BE2C (cell line): ENCODE measurements at regions not wholly inside any gene's neighbourhood (a gene's known extent, or its start where the extent isn't known, plus 50 kb on each side); places are given as distances from the start of the nearest gene placed in this dataset.
"Not testable (repeated sequence)": the region's sequence is repeated elsewhere in the genome, so short reads cannot be mapped to it uniquely, and the experiment has no call there.

Source experiments
- DNase-seq: peaks from one replicate; pipeline ENCODE4 v3.0.0-alpha.2; 2020
- H3K27me3 ChIP-seq: fragments of 250-450 bp; sonication (Bioruptor Pico); 2 replicates; pipeline ENCODE4 v1.5.1; 2020; ENCODE audit warnings: mild to moderate bottlenecking
- H3K36me3 ChIP-seq: fragments of 250-450 bp; sonication (Bioruptor Pico); 2 replicates; pipeline ENCODE4 v1.5.1; 2020; ENCODE audit warnings: mild to moderate bottlenecking
- H3K4me1 ChIP-seq: fragments of 250-450 bp; sonication (Bioruptor Pico); 2 replicates; pipeline ENCODE4 v1.5.1; 2020
- H3K4me3 ChIP-seq: 2 replicates; pipeline ENCODE4 v1.5.1; 2011; ENCODE audit warnings: low read depth, low read length
- H3K9me3 ChIP-seq: fragments of 250-450 bp; sonication (Bioruptor Pico); 2 replicates; pipeline ENCODE4 v1.5.1; 2020
- TF ChIP-seq, protein P1 (sequence below): IDR thresholded peaks from 2 replicates; pipeline ENCODE4 v1.5.1; 2012; ENCODE audit warnings: mild to moderate bottlenecking, low read depth, low read length

DNA sequence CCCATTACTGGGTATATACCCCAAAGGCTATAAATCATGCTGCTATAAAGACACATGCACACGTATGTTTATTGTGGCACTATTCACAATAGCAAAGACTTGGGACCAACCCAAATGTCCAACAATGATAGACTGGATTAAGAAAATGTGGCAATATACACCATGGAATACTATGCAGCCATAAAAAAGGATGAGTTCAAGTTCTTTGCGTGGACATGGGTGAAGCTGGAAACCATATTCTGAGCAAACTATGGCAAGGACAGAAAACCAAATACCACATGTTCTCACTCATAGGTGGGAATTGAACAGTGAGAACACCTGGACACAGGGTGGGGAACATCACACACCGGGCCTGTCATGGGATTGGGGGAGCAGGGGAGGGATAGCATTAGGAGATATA lies 54.4 kb upstream of the MUCL1 start:
- not testable (repeated sequence) for H3K36me3 ChIP-seq, DNase-seq, H3K4me3 ChIP-seq, H3K9me3 ChIP-seq, H3K4me1 ChIP-seq, H3K27me3 ChIP-seq

DNA sequence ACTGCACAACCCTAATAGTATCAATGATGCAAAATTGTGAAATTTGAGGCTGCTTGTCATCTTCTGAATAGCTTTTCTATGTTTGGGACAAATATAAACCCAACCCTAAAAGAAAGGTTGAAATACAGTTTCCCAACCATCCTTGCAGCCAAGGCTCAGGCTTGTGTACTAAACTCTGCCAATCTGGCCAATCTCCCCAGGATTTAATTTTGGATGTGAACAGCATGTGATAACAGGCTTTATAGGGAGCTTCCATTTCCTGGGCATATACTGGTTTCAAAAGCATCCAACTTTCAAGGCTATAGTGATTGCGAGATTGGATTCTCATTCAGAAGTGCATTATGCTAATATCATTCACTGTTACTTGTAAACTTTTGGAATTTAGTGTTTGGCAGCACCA lies 55.7 kb upstream of the MUCL1 start:
- no peak for DNase-seq
- Histone ChIP-seq H3K4me1 (no peaks in the 10 kb centered on the region), H3K36me3 (no peaks in the 10 kb centered on the region), H3K27me3 (no peaks in the 10 kb centered on the region), H3K9me3 (no peaks in the 10 kb centered on the region), H3K4me3 (no peak overlapping the region)
- TF ChIP-seq, protein P1, sequence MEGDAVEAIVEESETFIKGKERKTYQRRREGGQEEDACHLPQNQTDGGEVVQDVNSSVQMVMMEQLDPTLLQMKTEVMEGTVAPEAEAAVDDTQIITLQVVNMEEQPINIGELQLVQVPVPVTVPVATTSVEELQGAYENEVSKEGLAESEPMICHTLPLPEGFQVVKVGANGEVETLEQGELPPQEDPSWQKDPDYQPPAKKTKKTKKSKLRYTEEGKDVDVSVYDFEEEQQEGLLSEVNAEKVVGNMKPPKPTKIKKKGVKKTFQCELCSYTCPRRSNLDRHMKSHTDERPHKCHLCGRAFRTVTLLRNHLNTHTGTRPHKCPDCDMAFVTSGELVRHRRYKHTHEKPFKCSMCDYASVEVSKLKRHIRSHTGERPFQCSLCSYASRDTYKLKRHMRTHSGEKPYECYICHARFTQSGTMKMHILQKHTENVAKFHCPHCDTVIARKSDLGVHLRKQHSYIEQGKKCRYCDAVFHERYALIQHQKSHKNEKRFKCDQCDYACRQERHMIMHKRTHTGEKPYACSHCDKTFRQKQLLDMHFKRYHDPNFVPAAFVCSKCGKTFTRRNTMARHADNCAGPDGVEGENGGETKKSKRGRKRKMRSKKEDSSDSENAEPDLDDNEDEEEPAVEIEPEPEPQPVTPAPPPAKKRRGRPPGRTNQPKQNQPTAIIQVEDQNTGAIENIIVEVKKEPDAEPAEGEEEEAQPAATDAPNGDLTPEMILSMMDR = no peak

DNA sequence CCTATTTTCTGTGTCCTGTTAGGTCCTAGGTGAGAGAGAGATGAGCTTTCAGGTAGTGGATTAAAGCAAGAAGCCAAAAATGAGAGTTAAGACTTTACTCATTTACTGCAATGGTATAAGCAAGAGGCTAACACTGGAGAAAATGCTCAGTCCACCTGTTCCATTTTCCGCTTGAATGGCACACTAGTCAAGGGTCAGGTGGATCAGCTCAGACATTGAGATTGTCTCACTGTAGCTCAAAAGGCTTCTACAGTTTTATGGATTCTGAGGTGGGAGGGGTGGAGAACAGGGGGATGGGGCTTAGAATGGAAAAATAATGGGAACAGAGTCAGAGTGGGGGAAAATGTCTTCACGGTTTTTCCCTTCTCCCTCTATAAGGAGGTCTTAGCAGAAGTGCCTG lies 57.3 kb upstream of the MUCL1 start:
- no peak overlapping the region for H3K4me3 ChIP-seq
- no peaks in the 10 kb centered on the region for H3K9me3 ChIP-seq
- no peaks in the 10 kb centered on the region for H3K4me1 ChIP-seq
- H3K36me3 ChIP-seq = no peaks in the 10 kb centered on the region
- DNase-seq = no peak
- no peaks in the 10 kb centered on the region for H3K27me3 ChIP-seq
- TF ChIP-seq, protein P1 = no peak

DNA sequence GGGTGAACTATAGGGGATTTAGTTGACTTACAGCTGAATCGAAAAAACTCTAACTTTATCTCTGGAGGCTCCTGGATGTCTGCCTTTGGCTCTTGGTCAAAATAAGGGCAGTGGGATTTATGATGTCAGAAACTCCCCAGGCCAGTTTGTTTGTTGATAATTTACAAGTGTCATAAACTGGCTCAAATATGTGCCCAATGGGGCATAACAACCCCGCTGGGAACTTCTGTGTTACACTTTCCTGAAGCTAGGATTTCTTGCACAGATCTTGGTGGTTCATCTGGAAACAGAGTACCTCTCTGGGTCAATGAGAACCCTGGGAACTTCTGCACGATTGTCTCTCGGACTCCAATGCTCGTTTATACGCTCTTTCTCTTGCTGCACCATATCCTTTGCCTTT lies 58.7 kb upstream of the MUCL1 start:
- H3K4me3 ChIP-seq = no peak overlapping the region
- no peaks in the 10 kb centered on the region for H3K27me3 ChIP-seq
- TF ChIP-seq, protein P1 = no peak
- H3K9me3 ChIP-seq = no peaks in the 10 kb centered on the region
- H3K36me3 ChIP-seq = no peaks in the 10 kb centered on the region
- no peak for DNase-seq
- H3K4me1 ChIP-seq = no peaks in the 10 kb centered on the region

DNA sequence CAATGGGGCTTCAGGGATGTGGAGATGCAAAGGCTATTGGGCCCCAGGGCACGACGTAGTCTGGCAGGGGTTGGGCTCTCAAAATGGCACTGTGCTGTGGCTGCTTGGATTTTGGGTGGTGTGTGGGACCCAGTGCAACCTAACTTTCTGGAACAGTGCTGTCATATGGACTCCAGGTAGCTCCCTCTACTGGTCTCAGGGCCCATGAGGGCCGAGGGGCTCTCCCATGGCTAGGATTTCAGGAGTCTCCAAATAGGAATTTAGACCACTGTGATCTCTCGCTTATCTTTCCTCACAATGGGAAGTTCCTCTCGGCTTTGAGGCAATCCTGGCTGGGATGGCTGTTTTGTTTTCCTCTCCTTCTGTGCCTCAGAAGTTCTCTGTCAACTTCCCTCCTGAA lies 68.2 kb upstream of the MUCL1 start:
- no peak overlapping the region for H3K4me3 ChIP-seq
- H3K9me3 ChIP-seq = no peaks in the 10 kb centered on the region
- no peak for DNase-seq
- H3K36me3 ChIP-seq = no peaks in the 10 kb centered on the region
- no peaks in the 10 kb centered on the region for H3K27me3 ChIP-seq
- TF ChIP-seq, protein P1 = no peak
- H3K4me1 ChIP-seq = no peaks in the 10 kb centered on the region

DNA sequence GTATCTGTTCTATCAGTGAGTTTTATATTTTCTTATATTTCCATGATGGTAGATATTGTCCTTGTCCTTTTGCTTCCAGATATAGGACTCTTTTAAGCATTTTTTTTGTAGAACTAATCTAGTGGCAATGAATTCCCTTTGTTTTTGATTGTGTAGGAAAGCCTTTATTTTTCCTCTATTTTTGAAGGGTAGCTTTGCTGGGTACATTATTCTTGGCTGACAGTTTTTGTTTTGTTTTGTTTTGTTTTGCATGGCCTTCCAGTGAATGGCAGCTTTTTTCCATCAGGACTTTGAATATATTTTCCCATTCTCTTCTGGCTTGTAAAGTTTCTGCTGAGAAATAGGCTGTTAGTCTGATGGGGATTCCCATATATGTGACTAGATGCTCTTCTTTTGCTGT lies 70.2 kb upstream of the MUCL1 start:
- DNase-seq = no peak
- Histone ChIP-seq H3K4me3 (no peak overlapping the region), H3K27me3 (no peaks in the 10 kb centered on the region), H3K36me3 (no peaks in the 10 kb centered on the region), H3K9me3 (no peaks in the 10 kb centered on the region), H3K4me1 (no peaks in the 10 kb centered on the region)
- TF ChIP-seq, protein P1 = no peak

DNA sequence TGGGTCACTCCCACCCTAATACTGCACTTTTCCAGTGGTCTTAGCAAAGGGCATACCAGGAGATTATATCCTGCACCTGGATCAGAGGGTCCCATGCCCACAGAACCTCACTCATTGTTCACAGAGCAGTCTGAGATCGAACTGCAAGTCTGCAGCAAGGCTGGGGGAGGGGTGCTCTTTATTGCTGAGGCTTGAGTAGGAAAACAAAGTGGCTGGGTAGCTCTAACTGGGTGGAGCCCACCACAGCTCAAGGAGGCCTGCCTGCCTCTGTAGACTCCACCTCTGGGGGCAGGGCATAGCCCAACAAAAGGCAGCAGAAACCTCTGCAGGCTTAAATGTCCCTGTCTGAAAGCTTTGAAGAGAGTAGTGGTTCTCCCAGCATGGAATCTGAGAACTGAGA lies 77.3 kb upstream of the MUCL1 start:
- H3K9me3 ChIP-seq, H3K27me3 ChIP-seq, H3K4me1 ChIP-seq, H3K36me3 ChIP-seq, H3K4me3 ChIP-seq, DNase-seq: not testable (repeated sequence)
